Left colon (tissue), 2 donors: ENCODE measurements at regions not wholly inside any gene's neighbourhood (a gene's known extent, or its start where the extent isn't known, plus 50 kb on each side); places are given as distances from the start of the nearest gene placed in this dataset.

ENCODE experiments used
- ATAC-seq: fragments of 200-7000 bp; cut with Tn5 transposase; one replicate; pipeline ENCODE4 v1.9.1; 2020; ENCODE audit warnings: mild to moderate bottlenecking, moderate library complexity
- DNase-seq, 2 donors: peaks; one replicate each; pipeline ENCODE4 v3.0.0-alpha.2; 2020
- intact Hi-C, 2 donors: fragments of 100-400 bp; cut with DNase I in 1 of 2; cut with micrococcal nuclease in 1 of 2; formaldehyde crosslinking; loops; one replicate each; pipeline versions ENCODE4 v1.11.2 to v1.14.0; 2022; cut with DNase I, micrococcal nuclease
- donor health status: DM: no; HTN: no; CAD: no.
- donor health status: DM: yes; HTN: yes; CAD: no.

DNA sequence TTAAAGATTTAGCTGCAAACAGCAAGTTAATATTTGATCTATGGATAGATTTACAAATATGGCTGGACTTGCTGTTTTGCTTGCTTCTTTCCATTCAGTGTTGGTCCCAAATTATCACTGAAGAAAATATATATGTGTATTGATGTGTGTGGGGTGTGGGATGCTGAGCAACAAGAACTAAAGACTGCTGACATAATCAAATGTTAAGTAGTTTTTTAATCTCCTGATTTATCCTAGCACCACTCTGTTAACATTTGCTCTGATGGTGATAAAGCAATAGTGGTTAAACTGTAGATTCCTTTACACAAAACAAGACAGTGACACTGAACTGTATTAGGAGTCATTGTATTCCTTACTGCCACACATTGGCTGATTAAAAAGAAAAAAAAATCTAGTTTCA lies 1023.5 kb upstream of the B3GALT2 start:
- ATAC-seq (no peak), DNase-seq (no peak)
- intact Hi-C loops, result no loop called here

GRCh38 chr1:194208674-194209073 lies 1022.3 kb upstream of the B3GALT2 start:
- intact Hi-C loops, result no loop called here

DNA sequence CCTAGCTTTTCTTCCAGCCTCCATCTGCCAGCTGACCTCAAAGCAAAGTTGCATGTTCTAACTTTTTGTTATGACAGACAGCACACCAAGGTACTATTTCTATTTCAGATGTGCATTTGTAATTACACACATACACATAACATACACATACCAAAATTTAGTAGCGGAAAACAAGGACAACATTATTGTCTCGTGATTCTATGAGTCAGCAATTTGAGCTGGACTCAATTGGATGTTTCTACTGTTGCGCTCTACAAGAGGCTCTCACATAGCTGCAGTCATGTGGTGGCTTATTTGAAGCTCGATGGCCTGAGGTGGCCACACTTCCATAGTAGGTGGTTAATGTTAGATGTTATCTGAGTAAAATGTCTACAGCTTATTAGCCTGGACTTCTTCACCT lies 1010.1 kb upstream of the B3GALT2 start:
- intact Hi-C loops, result no loop called here
- ATAC-seq (no peak), DNase-seq (no peak)

More at GRCh38 chr1:194208674-194209073, 1022.3 kb upstream of the B3GALT2 start:
- DNase-seq (no peak), ATAC-seq (no peak)

DNA sequence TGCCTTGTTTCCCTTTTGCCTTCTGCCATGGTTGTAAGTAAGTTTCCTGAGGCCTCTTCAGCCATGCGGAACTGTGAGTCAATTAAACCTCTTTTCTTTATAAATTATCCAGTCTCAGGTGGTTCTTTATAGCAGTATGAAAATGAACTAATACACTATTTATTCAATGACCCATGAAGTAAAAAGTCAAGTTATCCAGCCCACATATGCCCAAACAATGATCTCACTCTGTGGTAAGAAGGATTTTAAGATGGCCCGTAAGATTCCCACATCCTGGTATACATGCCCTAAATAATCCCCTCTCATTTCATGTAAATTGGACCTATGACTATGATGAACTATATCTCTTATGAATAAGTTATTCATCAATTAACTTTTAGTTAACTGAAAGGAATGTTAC lies 1008.3 kb upstream of the B3GALT2 start:
- ATAC-seq, result no peak
- intact Hi-C loops, result no loop called here

GRCh38 chr1:194184974-194185373 lies 998.6 kb upstream of the B3GALT2 start:
- intact Hi-C loops, result no loop called here
- ATAC-seq (no peak), DNase-seq (no peak)

More for the DNA sequence above, 1008.3 kb upstream of the B3GALT2 start:
- DNase-seq, result no peak

DNA sequence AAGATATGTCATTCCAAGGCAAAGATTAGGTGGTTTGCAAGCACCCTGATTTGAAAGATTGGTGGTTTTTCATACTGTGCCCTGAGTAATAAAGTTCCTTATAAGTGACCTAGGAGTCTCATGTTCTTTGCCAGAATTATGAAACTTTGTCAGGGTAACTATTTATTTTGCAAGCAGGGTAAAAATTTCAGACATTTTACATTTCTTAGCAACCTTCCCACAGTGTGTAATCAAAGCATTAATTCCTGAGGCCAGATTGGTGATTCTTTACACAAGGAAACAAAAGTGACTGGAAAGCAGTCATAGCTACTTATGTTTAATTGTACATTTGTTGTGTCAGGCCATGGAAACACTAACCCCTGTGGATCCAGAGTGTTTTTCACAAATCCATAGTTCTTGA lies 998.0 kb upstream of the B3GALT2 start:
- intact Hi-C loops, result no loop called here
- ATAC-seq (no peak), DNase-seq (no peak)

DNA sequence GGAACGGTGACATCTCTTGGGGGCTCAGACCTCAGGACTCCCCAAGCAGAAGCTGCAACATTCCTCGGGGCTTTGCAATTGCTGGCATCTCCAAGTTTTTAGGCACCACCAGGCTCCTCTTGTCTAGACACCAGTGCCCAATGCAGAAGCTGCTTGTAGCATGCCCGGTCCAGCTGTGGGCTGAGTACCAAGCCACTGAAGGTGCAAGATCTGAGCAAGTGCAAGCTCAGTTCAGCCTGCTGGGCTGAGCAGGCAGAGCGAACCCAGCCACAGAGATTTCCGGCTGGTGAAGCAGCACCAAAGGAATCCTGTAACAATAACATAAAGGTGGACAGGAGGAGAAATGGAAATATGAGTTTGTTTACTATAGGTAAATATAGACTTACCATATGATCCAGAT lies 995.4 kb upstream of the B3GALT2 start:
- no peak for DNase-seq
- ATAC-seq, result no peak
- intact Hi-C loops, result no loop called here

GRCh38 chr1:194176212-194176611 lies 989.8 kb upstream of the B3GALT2 start:
- intact Hi-C loops, result no loop called here
- ATAC-seq, result no peak
- DNase-seq, result no peak

DNA sequence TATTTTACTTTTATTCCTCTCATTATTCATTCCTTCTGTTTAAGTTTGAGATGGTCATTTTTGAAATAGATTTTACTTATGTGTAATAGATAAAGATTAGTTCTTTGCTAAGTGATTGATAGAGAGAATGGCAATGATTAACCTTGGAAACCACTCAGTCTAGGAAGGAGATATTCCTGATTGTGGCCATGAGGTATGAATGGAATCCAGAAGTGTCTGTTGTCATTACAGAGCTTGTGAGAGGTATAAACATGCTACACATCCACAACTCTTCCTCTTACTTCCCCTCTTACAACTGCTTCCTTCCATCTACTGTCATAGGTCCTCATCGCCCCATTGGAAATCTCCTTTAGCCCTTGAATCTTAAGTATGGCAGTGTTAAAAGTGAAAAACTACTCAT lies 988.8 kb upstream of the B3GALT2 start:
- no peak for ATAC-seq
- intact Hi-C loops, result no loop called here
- DNase-seq, result no peak

DNA sequence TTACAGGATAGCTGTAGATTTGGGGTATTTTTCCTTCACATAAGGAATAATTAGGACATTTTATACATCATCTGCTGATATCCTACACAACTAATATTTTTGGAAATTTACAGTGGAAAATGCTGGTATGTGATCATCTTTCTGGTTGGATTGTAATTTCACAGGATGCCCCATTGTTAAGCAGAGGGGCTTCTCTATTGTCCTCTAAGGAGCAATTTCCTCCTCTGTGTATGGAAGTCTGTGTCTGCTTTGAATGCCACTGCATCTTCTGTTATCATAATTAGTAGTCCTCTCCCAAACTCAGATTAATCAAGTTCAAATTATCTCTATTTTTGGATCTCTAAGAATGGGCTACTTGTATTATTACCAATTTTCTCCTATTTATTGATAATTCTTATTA lies 988.1 kb upstream of the B3GALT2 start:
- ATAC-seq, result no peak
- intact Hi-C loops, result no loop called here

DNA sequence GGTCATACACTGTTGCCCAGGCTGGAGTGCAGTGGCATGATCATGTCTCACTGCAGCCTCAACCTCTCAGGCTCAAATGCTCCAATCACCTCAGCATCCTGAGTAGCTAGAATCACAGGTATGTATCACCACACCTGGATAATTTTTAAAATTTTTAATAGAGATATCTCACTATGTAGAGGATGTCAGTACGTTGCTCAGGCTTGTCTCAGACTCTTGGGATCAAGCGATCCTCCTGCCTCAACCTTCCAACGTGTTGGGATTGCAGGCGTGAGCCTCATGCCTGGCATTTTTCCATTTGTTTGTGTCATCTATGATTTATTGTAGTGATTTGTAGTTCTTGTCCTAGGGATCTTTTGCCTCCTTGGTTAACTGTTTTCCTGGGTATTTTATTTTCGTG lies 985.2 kb upstream of the B3GALT2 start:
- ATAC-seq (no peak), DNase-seq (no peak)
- intact Hi-C loops, result no loop called here

More for the DNA sequence above, 988.1 kb upstream of the B3GALT2 start:
- DNase-seq, result no peak

- intact Hi-C loops, result no loop called here
- ATAC-seq (no peak), DNase-seq (no peak)
These were observed 981.7 kb upstream of the B3GALT2 start for GRCh38 chr1:194167956-194168640.

- intact Hi-C loops, result no loop called here
- ATAC-seq (no peak), DNase-seq (no peak)
These were observed 978.3 kb upstream of the B3GALT2 start for GRCh38 chr1:194164755-194165154.

- ATAC-seq, result no peak
- intact Hi-C loops, result no loop called here
- no peak for DNase-seq
These were observed 975.2 kb upstream of the B3GALT2 start for GRCh38 chr1:194161591-194161990.

DNA sequence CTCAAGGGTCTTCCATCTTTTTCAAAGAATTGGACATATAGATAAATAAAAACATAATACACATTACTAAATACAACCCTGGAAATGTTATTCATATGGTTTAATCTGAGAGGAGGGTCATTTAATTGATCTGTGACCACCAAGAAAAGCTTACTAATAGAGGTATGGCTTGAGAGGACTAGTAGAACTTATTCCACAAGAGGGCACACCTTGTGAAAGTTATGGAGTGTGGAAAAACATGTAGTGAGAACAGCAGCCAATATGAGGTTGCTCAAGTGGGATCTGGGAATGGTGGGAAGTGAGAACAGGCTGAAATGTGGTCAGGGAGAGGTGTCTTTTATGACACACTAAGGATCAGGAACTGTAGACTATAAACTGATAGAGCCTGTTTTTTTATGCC lies 973.5 kb upstream of the B3GALT2 start:
- DNase-seq, result no peak
- ATAC-seq, result no peak
- intact Hi-C loops, result no loop called here

DNA sequence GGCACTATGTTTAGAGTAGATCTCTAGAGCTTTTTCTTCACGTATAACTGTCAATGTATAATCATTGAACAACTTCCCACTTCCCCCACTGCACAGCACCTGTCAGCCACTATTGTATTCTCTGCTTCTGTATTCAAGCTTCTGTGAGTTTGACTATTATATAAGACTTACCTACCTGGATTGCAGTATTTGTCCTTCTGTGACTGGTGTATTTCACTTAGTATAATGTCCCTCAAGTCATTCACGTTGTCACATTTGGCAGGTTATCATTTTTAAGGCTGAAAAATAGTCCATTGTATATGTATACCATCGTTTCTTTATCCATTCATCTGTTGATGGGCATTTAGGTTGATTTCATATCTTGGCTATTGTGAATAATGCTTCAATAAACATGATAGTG lies 969.5 kb upstream of the B3GALT2 start:
- no peak for ATAC-seq
- intact Hi-C loops, result no loop called here
- DNase-seq, result no peak

DNA sequence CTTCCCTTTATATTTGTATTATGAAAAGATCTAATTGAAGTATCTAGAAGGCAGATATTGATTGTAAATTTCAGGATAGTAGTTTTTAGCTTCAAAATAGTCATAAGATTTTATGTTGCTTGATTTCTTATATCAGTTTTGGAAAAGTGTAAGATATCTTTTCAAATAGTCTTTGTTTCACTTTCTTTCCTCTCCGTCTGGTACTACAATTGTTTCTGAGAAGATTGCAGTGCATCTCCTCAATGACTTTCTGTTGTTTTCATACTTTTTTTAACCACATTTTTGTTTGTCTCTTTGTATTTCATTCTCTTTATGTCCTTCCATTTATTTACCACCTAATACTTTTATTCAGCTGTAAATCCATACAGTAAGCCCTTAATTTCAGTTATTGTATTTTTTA lies 964.6 kb upstream of the B3GALT2 start:
- no peak for DNase-seq
- ATAC-seq, result no peak
- intact Hi-C loops, result no loop called here

GRCh38 chr1:194150242-194150641 lies 963.8 kb upstream of the B3GALT2 start:
- DNase-seq (no peak), ATAC-seq (no peak)
- intact Hi-C loops, result no loop called here

DNA sequence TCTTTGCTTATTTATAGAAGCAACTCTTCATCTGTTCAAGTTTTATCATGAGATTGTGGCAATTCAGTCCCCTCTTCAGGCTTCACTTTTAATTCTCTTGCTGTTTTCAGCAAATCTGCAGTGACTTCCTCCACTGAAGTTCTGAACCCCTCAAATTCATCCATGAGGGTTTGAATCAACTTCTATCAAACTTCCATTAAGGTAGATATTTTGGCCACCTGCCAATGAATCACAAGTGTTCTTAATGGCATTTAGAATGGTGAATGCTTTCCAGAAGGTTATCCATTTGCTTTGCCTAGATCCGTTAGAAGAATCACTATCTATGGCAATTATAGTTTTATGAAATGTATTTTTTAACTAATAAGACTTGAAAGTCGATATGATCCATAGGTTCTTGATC lies 946.7 kb upstream of the B3GALT2 start:
- intact Hi-C loops, result no loop called here
- DNase-seq (no peak), ATAC-seq (no peak)

- ATAC-seq (no peak), DNase-seq (no peak)
- intact Hi-C loops, result no loop called here
These were observed 931.7 kb upstream of the B3GALT2 start for GRCh38 chr1:194118086-194118485.

GRCh38 chr1:194117582-194117981 lies 931.2 kb upstream of the B3GALT2 start:
- no peak for ATAC-seq
- intact Hi-C loops, result no loop called here
- DNase-seq, result no peak
